T-cell (primary cell): ENCODE measurements at regions not wholly inside any gene's neighbourhood (a gene's known extent, or its start where the extent isn't known, plus 50 kb on each side); places are given as distances from the start of the nearest gene placed in this dataset.

ENCODE experiments used
- ATAC-seq, 4 experiments: fragments of 200-7000 bp in 3 of 4; fragments of 150-1000 bp in 1 of 4; cut with Tn5 transposase; replicated peaks in 1 of 4; 1 replicate in 3 of 4; 2 replicates in 1 of 4; pipeline ENCODE4 v1.10.0; 2021; ENCODE audit warnings: moderate library complexity in 3 of 4, mild to moderate bottlenecking in 2 of 4, moderate number of reproducible peaks in 1 of 4
- CTCF ChIA-PET, 2 donors: fragments of 300-600 bp; sonication (Branson Sonifier 250); formaldehyde crosslinking; loops; one replicate each; lab custom pipeline; 2022; ENCODE audit warnings: antibody characterized with exemption in 2 of 2; lab: Charles Lee
- POLR2A ChIA-PET, 2 donors: fragments of 300-600 bp; sonication (Branson Sonifier 250); formaldehyde crosslinking; loops; one replicate each; lab custom pipeline; 2022; ENCODE audit warnings: antibody characterized with exemption in 2 of 2; lab: Charles Lee
- DNase-seq, 35 experiments: peaks; one replicate each; pipeline versions ENCODE4 v3.0.0 to v3.0.0-alpha.2; 2013 to 2023
- H3K27ac ChIP-seq: one replicate; pipeline ENCODE4 v1.5.1; 2013; ENCODE audit warnings: low read length
- H3K27me3 ChIP-seq, 2 experiments: replicated peaks in 1 of 2; 1 replicate in 1 of 2; 2 replicates in 1 of 2; pipeline versions ENCODE4 v1.6.1 to v1.7.0; 2013; ENCODE audit warnings: low read length in 1 of 2, mixed read lengths in 1 of 2; ENCODE audit not compliant: control insufficient read depth in 2 of 2, insufficient read depth in 2 of 2; ENCODE audit errors: extremely low read depth in 1 of 2
- H3K36me3 ChIP-seq, 2 donors: 1 replicate in 1 of 2; 2 replicates in 1 of 2; pipeline versions ENCODE4 v1.6.1 to v1.7.0; 2013; ENCODE audit warnings: low read length in 1 of 2; ENCODE audit not compliant: control insufficient read depth in 2 of 2, insufficient read depth in 1 of 2; ENCODE audit errors: extremely low read depth in 1 of 2
- H3K4me1 ChIP-seq, 2 experiments: 1 replicate in 1 of 2; 2 replicates in 1 of 2; pipeline versions ENCODE4 v1.6.1 to v1.7.0; 2013; ENCODE audit warnings: low read length in 2 of 2, mixed read lengths in 1 of 2; ENCODE audit not compliant: insufficient read depth in 2 of 2, control insufficient read depth in 1 of 2; ENCODE audit errors: extremely low read depth in 1 of 2
- H3K4me3 ChIP-seq, 2 donors: 1 replicate in 1 of 2; 2 replicates in 1 of 2; pipeline versions ENCODE4 v1.5.1 to v1.7.0; 2013; ENCODE audit warnings: mild to moderate bottlenecking in 2 of 2, low read length in 1 of 2, moderate library complexity in 1 of 2; ENCODE audit not compliant: control insufficient read depth in 1 of 2; ENCODE audit errors: extremely low read depth in 1 of 2
- H3K9me3 ChIP-seq: 2 replicates; pipeline ENCODE4 v1.7.0; 2013
- H3K27ac Mint-ChIP-seq, 2 donors: one replicate each; pipeline ENCODE4 v1.8.0; 2020 to 2021; ENCODE audit warnings: mild to moderate bottlenecking in 2 of 2, mixed read lengths in 2 of 2
- H3K27me3 Mint-ChIP-seq, 2 donors: one replicate each; pipeline ENCODE4 v1.8.0; 2021 to 2022; ENCODE audit warnings: mixed read lengths in 2 of 2
- H3K36me3 Mint-ChIP-seq: one replicate; pipeline ENCODE4 v1.8.0; 2021; ENCODE audit warnings: mixed read lengths
- H3K4me1 Mint-ChIP-seq, 3 donors: one replicate each; pipeline ENCODE4 v1.8.0; 2020 to 2022; ENCODE audit warnings: mixed read lengths in 3 of 3, mild to moderate bottlenecking in 1 of 3
- H3K4me3 Mint-ChIP-seq, 3 donors: one replicate each; pipeline ENCODE4 v1.8.0; 2020 to 2022; ENCODE audit warnings: mild to moderate bottlenecking in 3 of 3, mixed read lengths in 3 of 3, moderate library complexity in 3 of 3
- H3K9me3 Mint-ChIP-seq, 3 donors: one replicate each; pipeline ENCODE4 v1.8.0; 2020 to 2022; ENCODE audit warnings: mixed read lengths in 3 of 3
- WGBS: methylation state at CpG from one replicate; pipeline ENCODE4 v1.1.5; 2013; ENCODE audit warnings: missing lambda C conversion rate; ENCODE audit not compliant: insufficient coverage; 5-methylcytosine and 5-hydroxymethylcytosine counted together

- peaks cover 0 to 4% of the 10 kb centered on the region in 2 donors for H3K27me3 Mint-ChIP-seq
- peaks cover 7 to 10% (median 7%) of the 10 kb centered on the region in 3 donors for H3K4me1 Mint-ChIP-seq
- ChIA-PET POLR2A (interaction anchor here in 1 of 2 donors (0.6 kb wide), 1 partner anchor 956 kb away, joined by 3 read pairs; no protein-coding TSS in a partner anchor), CTCF (interaction anchor here (0.6 to 1.4 kb wide), 3 partner anchors 453 to 509 kb away, joined by 3 to 6 read pairs (median 4); no protein-coding TSS in a partner anchor)
- no peak overlapping the region for H3K27ac ChIP-seq
- H3K36me3 ChIP-seq: no peaks in the 10 kb centered on the region
- no peaks in the 10 kb centered on the region for H3K9me3 Mint-ChIP-seq
- ATAC-seq (peak in 1 of 4 experiments; percentile 28), DNase-seq (no peak)
- peaks cover 0 to 16% of the 10 kb centered on the region in 2 experiments for H3K4me1 ChIP-seq
- no peaks in the 10 kb centered on the region for H3K9me3 ChIP-seq
- H3K36me3 Mint-ChIP-seq: no peaks in the 10 kb centered on the region
- 22% methylated on average over 8 of the region's 29 CpGs for WGBS
- H3K4me3 Mint-ChIP-seq: peak overlapping the region; percentile 3 to 75 (median 75)
- no peak overlapping the region for H3K27ac Mint-ChIP-seq
- peaks cover 0 to 3% of the 10 kb centered on the region in 2 experiments for H3K27me3 ChIP-seq
- H3K4me3 ChIP-seq: peak overlapping the region; percentile 62 to 76
These were observed 169.8 kb upstream of the BCOR start for GRCh38 chrX:40267334-40268187.

GRCh38 chrX:40266490-40267333, 169.0 kb upstream of the BCOR start:
- CTCF ChIA-PET: interaction anchor here in 1 of 2 donors (0.6 kb wide), 1 partner anchor 453 kb away, joined by 6 read pairs; no protein-coding TSS in a partner anchor
- WGBS: 1% methylated on average over 24 of the region's 42 CpGs
- Mint-ChIP-seq H3K9me3 (no peaks in the 10 kb centered on the region), H3K27me3 (peaks cover 0 to 4% of the 10 kb centered on the region in 2 donors), H3K36me3 (no peaks in the 10 kb centered on the region), H3K4me3 (peak overlapping the region; percentile 75 to 80 (median 75)), H3K27ac (no peak overlapping the region), H3K4me1 (peaks cover 7 to 10% (median 7%) of the 10 kb centered on the region in 3 donors)
- peak; percentile 71 to 83 (median 81) for ATAC-seq
- H3K9me3 ChIP-seq: no peaks in the 10 kb centered on the region
- DNase-seq: peak in 32 of 35 experiments; percentile 6 to 68 (median 32)
- H3K36me3 ChIP-seq: no peaks in the 10 kb centered on the region
- H3K4me1 ChIP-seq: peaks cover 0 to 16% of the 10 kb centered on the region in 2 experiments
- peaks cover 0 to 3% of the 10 kb centered on the region in 2 experiments for H3K27me3 ChIP-seq
- no peak overlapping the region for H3K27ac ChIP-seq
- peak overlapping the region; percentile 62 to 76 for H3K4me3 ChIP-seq
- POLR2A ChIA-PET: interaction anchor here in 1 of 2 donors (0.5 to 0.6 kb wide), 2 partner anchors 150 to 955 kb away, joined by 3 read pairs; no protein-coding TSS in a partner anchor

- DNase-seq: no peak
- Histone ChIP-seq H3K4me3 (no peak overlapping the region), H3K27me3 (peaks cover 0 to 3% of the 10 kb centered on the region in 2 experiments), H3K4me1 (peaks cover 0 to 16% of the 10 kb centered on the region in 2 experiments), H3K36me3 (no peaks in the 10 kb centered on the region), H3K27ac (no peak overlapping the region), H3K9me3 (no peaks in the 10 kb centered on the region)
- H3K36me3 Mint-ChIP-seq: no peaks in the 10 kb centered on the region
- CTCF ChIA-PET: interaction anchor here in 1 of 2 donors (0.6 kb wide), 1 partner anchor 451 kb away, joined by 4 read pairs; no protein-coding TSS in a partner anchor
- H3K9me3 Mint-ChIP-seq: no peaks in the 10 kb centered on the region
- H3K27me3 Mint-ChIP-seq: peaks cover 0 to 4% of the 10 kb centered on the region in 2 donors
- peak overlapping the region in 2 of 3 donors; percentile 75 to 80 for H3K4me3 Mint-ChIP-seq
- H3K27ac Mint-ChIP-seq: no peak overlapping the region
- H3K4me1 Mint-ChIP-seq: peaks cover 7 to 10% (median 7%) of the 10 kb centered on the region in 3 donors
- 78% methylated on average over 2 of the region's 7 CpGs for WGBS
- POLR2A ChIA-PET: no interaction called here
- no peak for ATAC-seq
These were observed 168.2 kb upstream of the BCOR start for GRCh38 chrX:40265936-40266335.

GRCh38 chrX:40263014-40263560, 165.3 kb upstream of the BCOR start:
- ATAC-seq (no peak), DNase-seq (no peak)
- Mint-ChIP-seq H3K4me3 (no peak overlapping the region), H3K9me3 (no peaks in the 10 kb centered on the region), H3K27me3 (peaks cover 0 to 4% of the 10 kb centered on the region in 2 donors), H3K4me1 (peaks cover 7 to 10% (median 7%) of the 10 kb centered on the region in 3 donors), H3K36me3 (no peaks in the 10 kb centered on the region), H3K27ac (no peak overlapping the region)
- CTCF ChIA-PET: no interaction called here
- no peak overlapping the region for H3K4me3 ChIP-seq
- 80% methylated on average over 3 of the region's 8 CpGs for WGBS
- H3K36me3 ChIP-seq: no peaks in the 10 kb centered on the region
- no peak overlapping the region for H3K27ac ChIP-seq
- POLR2A ChIA-PET: no interaction called here
- H3K27me3 ChIP-seq: peaks cover 0 to 3% of the 10 kb centered on the region in 2 experiments
- H3K9me3 ChIP-seq: no peaks in the 10 kb centered on the region
- peaks cover 0 to 16% of the 10 kb centered on the region in 2 experiments for H3K4me1 ChIP-seq

GRCh38 chrX:40262157-40263013, 164.6 kb upstream of the BCOR start:
- H3K36me3 Mint-ChIP-seq: no peaks in the 10 kb centered on the region
- peaks cover 0 to 3% of the 10 kb centered on the region in 2 experiments for H3K27me3 ChIP-seq
- H3K9me3 ChIP-seq: no peaks in the 10 kb centered on the region
- peaks cover 0 to 12% of the 10 kb centered on the region in 2 experiments for H3K4me1 ChIP-seq
- DNase-seq: no peak
- H3K27me3 Mint-ChIP-seq: peaks cover 0 to 2% of the 10 kb centered on the region in 2 donors
- ATAC-seq: no peak
- ChIA-PET CTCF (interaction anchor here in 1 of 2 donors (0.6 kb wide), 1 partner anchor 26 kb away, joined by 3 read pairs; no protein-coding TSS in a partner anchor), POLR2A (no interaction called here)
- H3K36me3 ChIP-seq: no peaks in the 10 kb centered on the region
- no peaks in the 10 kb centered on the region for H3K9me3 Mint-ChIP-seq
- no peak overlapping the region for H3K27ac ChIP-seq
- H3K4me3 Mint-ChIP-seq: no peak overlapping the region
- 93% methylated on average over 6 of the region's 13 CpGs for WGBS
- H3K4me3 ChIP-seq: no peak overlapping the region
- H3K27ac Mint-ChIP-seq: no peak overlapping the region
- peaks cover 6 to 9% (median 7%) of the 10 kb centered on the region in 3 donors for H3K4me1 Mint-ChIP-seq
